GM12891 (cell line): ENCODE measurements at regions not wholly inside any gene's neighbourhood (a gene's known extent, or its start where the extent isn't known, plus 50 kb on each side); places are given as distances from the start of the nearest gene placed in this dataset.

Experiments
- POLR2A ChIP-seq: IDR thresholded peaks from 2 replicates; pipeline ENCODE4 v1.6.1; 2011; ENCODE audit warnings: low read depth, low read length, control low read depth
- POLR2AphosphoS5 ChIP-seq: IDR thresholded peaks from 2 replicates; pipeline ENCODE4 v1.6.1; 2011; ENCODE audit warnings: low read depth, low read length, control low read depth

DNA sequence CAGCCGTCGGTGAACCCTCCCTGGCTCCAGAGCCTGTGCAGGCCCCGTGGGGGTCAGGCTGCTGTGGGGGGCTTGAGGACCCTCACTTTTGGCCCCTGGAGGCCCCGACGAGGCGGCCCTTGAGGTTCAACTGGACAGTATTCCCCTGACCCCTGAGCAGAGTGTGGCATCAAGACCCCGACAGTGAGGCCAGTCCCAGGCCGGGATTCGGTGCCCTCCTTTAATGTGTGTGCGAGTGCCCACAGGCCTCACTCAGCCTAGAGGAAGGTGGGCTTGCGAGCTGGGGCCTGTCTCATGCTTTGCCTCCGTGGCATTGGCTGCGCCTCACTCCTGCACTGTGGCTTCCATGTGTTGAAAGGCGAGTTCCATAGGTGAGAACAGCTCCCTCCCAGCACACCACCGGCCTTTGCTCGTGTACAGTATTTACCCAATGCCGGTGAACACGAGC is 94.5 kb downstream of the METRNL start:
- TF ChIP-seq POLR2A = no peak
- TF ChIP-seq POLR2AphosphoS5 = no peak
